ENCODE measurements at regions not wholly inside any gene's neighbourhood (a gene's known extent, or its start where the extent isn't known, plus 50 kb on each side); places are given as distances from the start of the nearest gene placed in this dataset.

DNA sequence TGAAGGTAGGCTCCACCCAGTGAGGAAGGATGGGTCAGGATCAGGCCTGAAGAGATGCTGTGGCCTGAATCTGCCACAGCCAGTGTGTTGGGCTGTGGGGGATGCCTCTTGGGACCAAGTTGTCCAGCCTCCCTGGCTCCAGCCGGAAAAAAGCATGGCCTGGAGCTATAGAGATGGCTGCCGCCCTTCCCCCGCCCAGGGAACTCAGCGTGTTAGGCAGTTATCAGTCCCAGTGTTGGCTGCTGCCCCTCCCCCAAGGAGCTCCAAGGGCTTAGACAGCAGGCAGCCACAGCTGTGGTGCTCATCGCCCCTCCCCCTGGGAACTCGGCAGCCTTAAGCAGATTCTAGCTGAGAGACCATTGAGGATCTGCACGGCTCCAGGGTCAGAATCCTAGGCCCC, 158.0 kb downstream of the CAPZA3 start:
- peaks cover 4% of the 10 kb centered on the region for H3K27me3 Mint-ChIP-seq (ENCODE audit: unreplicated experiment)
- H3K4me1 Mint-ChIP-seq (ENCODE audit: unreplicated experiment): peaks cover 5% of the 10 kb centered on the region
- no peak overlapping the region for H3K27ac Mint-ChIP-seq (ENCODE audit: unreplicated experiment)
- H3K9me3 Mint-ChIP-seq (ENCODE audit: unreplicated experiment): no peaks in the 10 kb centered on the region
- TF ChIP-seq, protein P1, sequence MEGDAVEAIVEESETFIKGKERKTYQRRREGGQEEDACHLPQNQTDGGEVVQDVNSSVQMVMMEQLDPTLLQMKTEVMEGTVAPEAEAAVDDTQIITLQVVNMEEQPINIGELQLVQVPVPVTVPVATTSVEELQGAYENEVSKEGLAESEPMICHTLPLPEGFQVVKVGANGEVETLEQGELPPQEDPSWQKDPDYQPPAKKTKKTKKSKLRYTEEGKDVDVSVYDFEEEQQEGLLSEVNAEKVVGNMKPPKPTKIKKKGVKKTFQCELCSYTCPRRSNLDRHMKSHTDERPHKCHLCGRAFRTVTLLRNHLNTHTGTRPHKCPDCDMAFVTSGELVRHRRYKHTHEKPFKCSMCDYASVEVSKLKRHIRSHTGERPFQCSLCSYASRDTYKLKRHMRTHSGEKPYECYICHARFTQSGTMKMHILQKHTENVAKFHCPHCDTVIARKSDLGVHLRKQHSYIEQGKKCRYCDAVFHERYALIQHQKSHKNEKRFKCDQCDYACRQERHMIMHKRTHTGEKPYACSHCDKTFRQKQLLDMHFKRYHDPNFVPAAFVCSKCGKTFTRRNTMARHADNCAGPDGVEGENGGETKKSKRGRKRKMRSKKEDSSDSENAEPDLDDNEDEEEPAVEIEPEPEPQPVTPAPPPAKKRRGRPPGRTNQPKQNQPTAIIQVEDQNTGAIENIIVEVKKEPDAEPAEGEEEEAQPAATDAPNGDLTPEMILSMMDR (IDR thresholded peaks at IDR 0.05; ENCODE audit: unreplicated experiment): no peak
- no peak overlapping the region for H3K4me3 Mint-ChIP-seq (ENCODE audit: unreplicated experiment)
- DNase-seq (ENCODE audit: low spot score): no peak
- no peaks in the 10 kb centered on the region for H3K36me3 Mint-ChIP-seq (ENCODE audit: low read depth, unreplicated experiment)

DNA sequence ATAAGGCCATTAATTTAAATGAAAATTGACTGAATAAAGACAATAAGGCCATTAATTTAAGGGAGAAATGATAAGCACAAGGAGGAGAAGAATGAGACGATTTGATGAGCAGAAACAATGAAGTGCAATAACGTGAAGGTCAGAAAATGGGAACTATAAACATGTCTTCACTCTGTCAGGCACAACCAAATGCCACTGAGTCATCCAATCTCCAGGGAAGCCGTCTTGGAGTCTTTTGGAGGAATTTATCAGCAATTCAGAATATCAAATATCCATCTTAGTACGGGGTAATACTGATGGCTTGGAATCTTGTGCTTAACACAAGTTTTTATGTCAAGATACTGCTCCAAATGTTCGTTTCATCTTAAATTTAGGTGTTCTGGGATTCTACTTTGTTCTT, 159.9 kb downstream of the CAPZA3 start:
- Mint-ChIP-seq H3K36me3 (ENCODE audit: low read depth, unreplicated experiment) (no peaks in the 10 kb centered on the region), H3K4me1 (ENCODE audit: unreplicated experiment) (peaks cover 7% of the 10 kb centered on the region), H3K27ac (ENCODE audit: unreplicated experiment) (no peak overlapping the region), H3K4me3 (ENCODE audit: unreplicated experiment) (no peak overlapping the region), H3K27me3 (ENCODE audit: unreplicated experiment) (peaks cover 2% of the 10 kb centered on the region), H3K9me3 (ENCODE audit: unreplicated experiment) (no peaks in the 10 kb centered on the region)
- DNase-seq (ENCODE audit: low spot score): no peak
- TF ChIP-seq, protein P1 (IDR thresholded peaks at IDR 0.05; ENCODE audit: unreplicated experiment): no peak

DNA sequence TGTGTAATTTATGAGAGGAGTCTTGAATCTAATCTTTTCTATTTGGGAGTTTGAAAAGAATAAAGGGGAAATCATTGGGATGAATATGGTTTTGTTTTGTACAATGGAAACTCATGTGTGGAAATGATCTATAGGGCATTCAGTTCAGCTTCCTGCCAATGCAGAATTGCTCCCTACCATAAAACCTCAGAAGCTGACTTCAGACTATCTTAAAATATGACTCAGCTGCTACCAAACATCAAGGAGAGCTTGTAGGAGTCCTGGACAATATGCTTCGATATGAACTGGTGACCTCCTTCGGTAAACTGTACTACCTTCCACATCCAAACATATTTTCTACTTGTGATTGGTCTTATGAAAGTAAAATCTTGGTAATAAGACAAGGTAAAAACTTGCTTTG, 160.6 kb downstream of the CAPZA3 start:
- Mint-ChIP-seq H3K4me3 (ENCODE audit: unreplicated experiment) (no peak overlapping the region), H3K27me3 (ENCODE audit: unreplicated experiment) (peaks cover 2% of the 10 kb centered on the region), H3K36me3 (ENCODE audit: low read depth, unreplicated experiment) (no peaks in the 10 kb centered on the region), H3K9me3 (ENCODE audit: unreplicated experiment) (no peaks in the 10 kb centered on the region), H3K4me1 (ENCODE audit: unreplicated experiment) (peaks cover 7% of the 10 kb centered on the region), H3K27ac (ENCODE audit: unreplicated experiment) (no peak overlapping the region)
- TF ChIP-seq, protein P1 (IDR thresholded peaks at IDR 0.05; ENCODE audit: unreplicated experiment): no peak
- DNase-seq (ENCODE audit: low spot score): no peak

DNA sequence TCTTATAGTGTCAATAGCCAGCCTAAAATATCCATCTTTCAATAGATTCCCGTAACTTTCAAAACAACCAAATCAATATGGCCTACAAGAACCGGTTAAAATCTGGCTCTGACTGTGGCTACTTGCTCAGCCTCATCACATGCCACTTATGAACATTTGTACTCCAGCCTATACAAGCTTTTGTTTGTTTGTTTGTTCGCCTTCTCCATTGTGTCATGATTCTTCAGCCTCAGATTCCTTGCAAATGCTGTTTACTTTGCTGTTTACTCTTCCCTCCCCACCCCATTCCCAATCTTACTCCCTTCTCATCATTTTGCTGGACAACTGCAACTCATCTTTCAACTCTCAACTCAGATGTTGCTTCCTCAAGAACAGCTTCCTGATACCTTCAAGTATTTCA, 161.2 kb downstream of the CAPZA3 start:
- TF ChIP-seq, protein P1 (IDR thresholded peaks at IDR 0.05; ENCODE audit: unreplicated experiment): no peak
- DNase-seq (ENCODE audit: low spot score): no peak
- no peaks in the 10 kb centered on the region for H3K9me3 Mint-ChIP-seq (ENCODE audit: unreplicated experiment)
- no peak overlapping the region for H3K4me3 Mint-ChIP-seq (ENCODE audit: unreplicated experiment)
- peaks cover 7% of the 10 kb centered on the region for H3K4me1 Mint-ChIP-seq (ENCODE audit: unreplicated experiment)
- no peak overlapping the region for H3K27ac Mint-ChIP-seq (ENCODE audit: unreplicated experiment)
- H3K36me3 Mint-ChIP-seq (ENCODE audit: low read depth, unreplicated experiment): no peaks in the 10 kb centered on the region
- peaks cover 2% of the 10 kb centered on the region for H3K27me3 Mint-ChIP-seq (ENCODE audit: unreplicated experiment)

DNA sequence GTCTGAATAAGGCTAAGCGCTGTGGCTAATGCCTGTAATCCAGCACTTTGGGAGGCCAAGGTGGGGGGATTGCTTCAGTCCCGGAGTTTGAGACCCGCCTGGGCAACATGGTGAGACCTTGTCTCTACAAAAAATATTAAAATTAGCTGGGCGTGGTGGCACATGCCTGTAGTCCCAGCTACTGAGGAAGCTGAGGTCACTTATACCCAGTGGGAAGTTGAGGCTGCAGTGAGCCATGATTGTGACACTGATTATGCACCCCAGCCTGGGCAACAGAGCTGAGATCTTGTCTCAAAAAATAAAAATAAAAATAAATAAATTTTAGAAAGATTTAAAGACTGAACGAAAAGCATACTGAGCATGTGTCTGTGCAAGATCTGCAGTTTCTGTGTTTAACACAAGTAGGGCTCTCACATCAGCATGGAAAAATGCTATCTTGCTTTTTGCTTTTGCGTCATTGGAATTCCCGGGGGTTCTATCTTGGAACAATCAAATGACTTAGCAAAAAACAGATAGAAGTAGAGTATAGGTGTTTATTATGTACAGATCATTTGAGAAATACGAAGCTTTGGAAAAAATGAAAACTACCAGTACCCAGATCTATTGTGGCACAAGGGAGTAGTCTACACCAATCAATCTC, 161.9 kb downstream of the CAPZA3 start:
- Mint-ChIP-seq H3K27ac (ENCODE audit: unreplicated experiment) (no peak overlapping the region), H3K27me3 (ENCODE audit: unreplicated experiment) (peaks cover 2% of the 10 kb centered on the region), H3K36me3 (ENCODE audit: low read depth, unreplicated experiment) (no peaks in the 10 kb centered on the region), H3K4me1 (ENCODE audit: unreplicated experiment) (peaks cover 7% of the 10 kb centered on the region), H3K9me3 (ENCODE audit: unreplicated experiment) (no peaks in the 10 kb centered on the region), H3K4me3 (ENCODE audit: unreplicated experiment) (no peak overlapping the region)
- DNase-seq (ENCODE audit: low spot score): no peak
- TF ChIP-seq, protein P1 (IDR thresholded peaks at IDR 0.05; ENCODE audit: unreplicated experiment): no peak
